ENCODE measurements at regions not wholly inside any gene's neighbourhood (a gene's known extent, or its start where the extent isn't known, plus 50 kb on each side); places are given as distances from the start of the nearest gene placed in this dataset.
"Not testable (repeated sequence)": the region's sequence is repeated elsewhere in the genome, so short reads cannot be mapped to it uniquely, and the experiment has no call there.

GRCh38 chrX:117843749-117844148 is 272.9 kb downstream of the KLHL13 start:
- no peak for TF ChIP-seq CTCF (IDR thresholded peaks at IDR 0.05; ENCODE audit: insufficient read depth, low read depth, low read length, missing control alignments)
- no peak for DNase-seq (ENCODE audit: low read depth)
- no peak overlapping the region for H3K4me3 ChIP-seq (ENCODE audit: low read length)

- no peak for DNase-seq (ENCODE audit: low read depth)
- no peak overlapping the region for H3K4me3 ChIP-seq (ENCODE audit: low read length)
- TF ChIP-seq CTCF (IDR thresholded peaks at IDR 0.05; ENCODE audit: insufficient read depth, low read depth, low read length, missing control alignments): no peak
These were observed 276.0 kb downstream of the KLHL13 start for GRCh38 chrX:117840645-117841044.

GRCh38 chrX:117839544-117839943 is 277.1 kb downstream of the KLHL13 start:
- no peak for TF ChIP-seq CTCF (IDR thresholded peaks at IDR 0.05; ENCODE audit: insufficient read depth, low read depth, low read length, missing control alignments)
- no peak for DNase-seq (ENCODE audit: low read depth)
- H3K4me3 ChIP-seq (ENCODE audit: low read length): no peak overlapping the region

- DNase-seq (ENCODE audit: low read depth): peak; percentile 20
- no peak overlapping the region for H3K4me3 ChIP-seq (ENCODE audit: low read length)
- TF ChIP-seq CTCF (IDR thresholded peaks at IDR 0.05; ENCODE audit: insufficient read depth, low read depth, low read length, missing control alignments): no peak
These were observed 277.9 kb downstream of the KLHL13 start for GRCh38 chrX:117838581-117839331.

- TF ChIP-seq CTCF (IDR thresholded peaks at IDR 0.05; ENCODE audit: insufficient read depth, low read depth, low read length, missing control alignments): no peak
- no peak overlapping the region for H3K4me3 ChIP-seq (ENCODE audit: low read length)
- no peak for DNase-seq (ENCODE audit: low read depth)
These were observed 281.6 kb downstream of the KLHL13 start for GRCh38 chrX:117835034-117835433.

GRCh38 chrX:117834076-117834475 is 282.5 kb downstream of the KLHL13 start:
- TF ChIP-seq CTCF (IDR thresholded peaks at IDR 0.05; ENCODE audit: insufficient read depth, low read depth, low read length, missing control alignments): no peak
- no peak for DNase-seq (ENCODE audit: low read depth)
- H3K4me3 ChIP-seq (ENCODE audit: low read length): no peak overlapping the region

- not testable (repeated sequence) for DNase-seq (ENCODE audit: low read depth); H3K4me3 ChIP-seq (ENCODE audit: low read length)
These were observed 295.1 kb downstream of the KLHL13 start for GRCh38 chrX:117821472-117821871.
